ENCODE measurements at regions not wholly inside any gene's neighbourhood (a gene's known extent, or its start where the extent isn't known, plus 50 kb on each side); places are given as distances from the start of the nearest gene placed in this dataset.
A peak's percentile ranks its signal among the peaks of the same experiment; 100 is the strongest.
"Not testable (repeated sequence)": the region's sequence is repeated elsewhere in the genome, so short reads cannot be mapped to it uniquely, and the experiment has no call there.

DNA sequence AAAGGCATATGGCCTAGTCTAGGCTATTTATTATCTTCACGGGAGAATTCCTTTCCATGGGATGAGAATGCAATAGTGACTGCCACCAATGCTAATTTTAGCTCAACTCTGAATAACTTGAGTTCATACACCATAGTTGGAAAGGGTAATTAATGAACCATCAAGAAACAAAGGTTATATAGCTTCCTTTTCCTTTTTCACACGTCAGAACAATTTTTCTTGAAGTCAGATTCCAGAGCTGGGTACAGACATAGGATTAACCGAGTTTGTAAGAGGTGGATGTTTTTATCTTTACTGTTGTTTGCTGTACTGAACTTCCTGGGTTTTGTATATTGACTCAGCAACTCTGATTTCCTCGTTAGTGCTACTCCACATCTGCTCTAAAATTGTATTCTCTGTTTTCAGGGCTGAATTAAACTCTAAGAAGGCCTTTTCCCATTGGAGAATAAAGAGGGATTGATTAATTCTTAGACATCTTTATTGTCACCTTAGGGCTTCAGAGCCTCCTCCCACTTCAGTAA is 262.0 kb downstream of the NUF2 start:
- DNase-seq, result no peak

DNA sequence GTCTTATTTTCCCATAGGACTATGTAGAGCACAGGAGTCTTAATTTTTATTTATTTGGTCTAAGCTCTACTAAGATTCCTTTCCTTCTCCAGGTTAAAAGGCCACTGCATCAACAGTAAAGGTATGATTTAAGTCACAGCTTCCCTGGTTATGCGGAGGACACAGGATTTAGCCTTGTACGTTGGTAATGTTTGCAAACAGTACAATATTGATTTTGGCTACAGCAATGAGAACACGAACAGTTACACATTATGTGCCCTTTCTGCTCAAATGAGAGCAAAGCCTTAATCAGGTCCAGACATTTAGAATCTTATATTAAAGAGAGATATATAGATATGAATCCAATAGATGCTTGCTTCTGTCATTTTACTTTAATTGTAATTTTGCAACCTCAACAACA is 264.0 kb downstream of the NUF2 start:
- DNase-seq, result no peak

DNA sequence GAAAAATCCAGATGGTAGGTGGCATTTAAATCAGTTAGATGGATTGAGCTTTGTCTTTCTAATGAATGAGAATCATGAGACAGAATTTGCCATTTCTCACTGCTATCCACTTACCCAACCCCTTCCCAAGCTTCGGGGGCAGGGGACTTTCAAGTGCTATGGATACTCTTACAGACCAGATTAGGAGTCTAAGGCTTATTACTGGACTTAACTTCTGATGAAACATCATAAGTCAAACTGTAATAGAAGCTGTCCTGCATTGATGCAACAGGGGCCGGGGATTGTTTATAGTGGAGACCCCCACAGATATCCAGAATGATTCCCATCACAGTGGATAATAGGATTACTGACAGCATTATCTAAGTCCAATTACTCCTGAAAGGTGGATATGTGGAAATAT is 267.0 kb downstream of the NUF2 start:
- DNase-seq, result no peak

GRCh38 chr1:163589735-163590134 is 268.0 kb downstream of the NUF2 start:
- DNase-seq, result no peak

- DNase-seq, result not testable (repeated sequence)
Measured at GRCh38 chr1:163591131-163591530, 269.4 kb downstream of the NUF2 start.

- DNase-seq, result not testable (repeated sequence)
Measured at GRCh38 chr1:163592623-163593022, 270.9 kb downstream of the NUF2 start.

DNA sequence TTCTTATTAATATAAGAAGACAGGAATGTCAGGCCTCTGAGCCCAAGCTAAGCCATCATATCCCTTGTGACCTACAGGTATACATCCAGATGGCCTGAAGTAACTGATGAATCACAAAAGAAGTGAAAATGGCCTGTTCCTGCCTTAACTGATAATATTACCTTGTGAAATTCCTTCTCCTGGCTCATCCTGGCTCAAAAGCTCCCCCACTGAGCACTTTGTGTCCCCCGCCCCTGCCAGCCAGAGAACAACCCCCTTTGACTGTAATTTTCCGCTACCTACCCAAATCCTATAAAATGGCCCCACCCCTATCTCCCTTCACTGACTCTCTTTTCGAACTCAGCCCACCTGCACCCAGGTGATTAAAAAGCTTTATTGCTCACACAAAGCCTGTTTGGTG is 274.4 kb downstream of the NUF2 start:
- not testable (repeated sequence) for DNase-seq

GRCh38 chr1:163596541-163597258 is 274.9 kb downstream of the NUF2 start:
- DNase-seq, result peak; percentile 31

GRCh38 chr1:163604321-163604720 is 282.6 kb downstream of the NUF2 start:
- no peak for DNase-seq

DNA sequence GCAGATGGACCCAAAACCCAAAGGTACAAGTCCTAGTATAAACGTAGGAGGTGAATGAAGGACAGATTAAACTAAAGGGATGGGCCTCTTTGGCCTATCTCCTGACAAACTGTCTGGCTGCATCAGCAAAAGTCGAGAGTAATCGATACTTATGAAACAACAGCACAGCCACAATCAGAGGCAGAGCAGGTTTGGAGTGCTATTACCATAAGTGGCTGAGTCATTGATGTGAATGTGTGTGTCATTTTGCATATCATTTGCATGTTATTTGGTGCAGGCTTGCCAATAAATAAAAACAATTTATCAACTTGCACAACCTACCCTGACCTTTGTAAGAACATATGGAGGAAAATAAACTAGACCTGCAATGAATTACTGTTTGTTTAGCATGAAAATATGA is 283.1 kb downstream of the NUF2 start:
- DNase-seq, result no peak

GRCh38 chr1:163608979-163609378 is 287.2 kb downstream of the NUF2 start:
- DNase-seq, result no peak

GRCh38 chr1:163609858-163610257 is 288.1 kb downstream of the NUF2 start:
- DNase-seq, result no peak

DNA sequence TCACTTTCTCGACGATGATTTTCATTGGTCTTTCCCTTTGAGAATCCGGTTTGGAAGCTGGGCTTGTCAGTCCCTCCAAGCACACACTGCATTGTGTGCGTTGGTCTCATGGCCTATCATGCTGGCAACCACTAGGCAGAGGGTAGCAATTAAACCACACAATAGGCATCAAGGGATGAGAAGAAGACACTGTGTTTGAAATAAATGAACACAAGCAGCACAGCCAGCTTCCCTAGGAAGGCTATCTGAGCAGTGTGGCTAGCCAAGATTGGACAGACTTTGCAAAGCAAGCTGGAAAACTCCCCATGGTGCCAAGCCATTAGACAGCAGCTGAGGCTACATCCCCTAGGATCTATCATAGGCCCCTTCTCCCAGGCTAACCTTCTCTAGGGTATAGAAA is 288.7 kb downstream of the NUF2 start:
- DNase-seq, result no peak

GRCh38 chr1:163614361-163614760 is 292.6 kb downstream of the NUF2 start:
- no peak for DNase-seq

DNA sequence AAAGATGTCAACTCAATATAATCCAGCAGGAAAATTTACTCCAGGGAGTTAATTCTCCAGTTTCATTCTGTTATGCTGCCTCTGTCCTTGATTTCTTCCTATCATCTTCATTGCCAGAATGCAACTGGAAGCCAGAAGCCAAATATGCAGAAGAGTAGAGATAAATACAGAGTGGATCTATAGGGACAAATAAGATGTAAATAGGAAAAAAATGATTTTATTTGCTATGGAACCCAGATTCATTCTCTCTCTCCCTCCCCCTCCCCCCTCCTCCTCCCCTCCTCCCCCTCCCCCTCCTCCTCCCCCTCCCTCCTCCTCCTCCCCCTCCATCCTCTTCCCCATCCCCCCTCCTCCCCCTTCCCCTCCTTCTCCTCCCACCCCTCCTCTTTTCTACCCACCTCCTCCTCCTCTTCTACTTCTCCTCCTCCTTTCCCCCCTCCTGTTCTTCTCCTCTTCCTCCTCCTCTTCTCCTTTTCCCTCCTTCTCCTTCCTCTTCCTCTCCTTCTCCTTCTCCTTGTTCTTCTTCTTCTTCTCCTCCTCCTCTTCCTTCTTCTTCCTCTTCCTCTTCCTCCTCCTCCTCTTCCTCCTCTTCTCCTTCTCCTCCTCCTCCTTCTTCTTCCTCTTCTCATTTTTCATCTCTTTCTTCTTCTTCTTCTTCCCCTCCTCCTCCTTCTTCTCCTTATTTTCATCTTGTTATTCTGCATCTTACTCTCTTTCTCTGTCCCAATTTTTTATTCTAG is 306.4 kb downstream of the NUF2 start:
- DNase-seq, result no peak

DNA sequence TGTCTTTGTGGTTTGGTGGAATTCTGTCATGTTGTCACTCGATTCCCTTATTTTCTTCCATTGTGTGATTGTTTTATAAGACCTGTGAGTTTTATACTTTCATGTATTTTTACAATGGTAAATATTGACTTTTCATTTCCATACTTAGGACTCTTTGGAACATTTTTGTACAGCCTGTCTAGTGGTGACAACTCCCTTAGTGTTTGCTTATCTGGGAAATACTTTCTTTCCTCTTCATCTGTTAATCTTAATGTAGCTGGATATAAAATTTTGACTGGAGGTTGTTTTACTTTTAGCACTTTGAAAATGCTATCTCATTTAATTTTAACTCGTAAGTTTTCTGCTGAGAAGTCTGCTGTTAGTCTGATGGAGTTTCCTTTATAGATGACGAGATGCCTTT is 310.5 kb downstream of the NUF2 start:
- DNase-seq, result no peak

DNA sequence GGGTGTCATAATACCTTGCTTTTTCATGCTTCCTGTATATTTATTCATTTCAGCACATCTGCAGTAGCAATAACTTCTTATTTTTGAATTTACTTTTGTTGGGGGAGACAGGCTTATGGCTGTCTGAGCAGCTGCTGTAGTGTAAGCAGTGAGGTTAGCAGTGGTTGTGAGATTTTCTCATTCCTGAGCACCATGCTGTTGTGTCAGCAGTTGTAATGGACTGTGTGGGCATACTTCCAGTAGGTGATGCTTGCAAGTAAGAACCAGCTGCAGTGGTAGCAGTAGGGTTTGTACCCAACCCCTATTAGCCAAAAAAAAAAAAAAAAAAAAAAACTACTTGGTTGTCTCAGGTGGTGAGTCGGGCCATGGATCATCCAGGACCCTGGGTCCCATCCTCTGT is 311.6 kb downstream of the NUF2 start:
- no peak for DNase-seq

DNA sequence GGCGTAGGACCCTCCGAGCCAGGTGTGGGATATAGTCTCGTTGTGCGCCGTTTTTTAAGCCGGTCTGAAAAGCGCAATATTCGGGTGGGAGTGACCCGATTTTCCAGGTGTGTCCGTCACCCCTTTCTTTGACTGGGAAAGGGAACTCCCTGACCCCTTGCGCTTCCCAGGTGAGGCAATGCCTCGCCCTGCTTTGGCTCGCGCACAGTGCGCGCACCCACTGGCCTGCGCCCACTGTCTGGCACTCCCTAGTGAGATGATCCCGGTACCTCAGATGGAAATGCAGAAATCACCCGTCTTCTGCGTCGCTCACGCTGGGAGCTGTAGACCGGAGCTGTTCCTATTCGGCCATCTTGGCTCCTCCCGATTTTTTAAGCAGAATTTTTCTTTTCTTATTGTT is 323.9 kb downstream of the NUF2 start:
- not testable (repeated sequence) for DNase-seq

- DNase-seq, result peak; percentile 29
Measured at GRCh38 chr1:163650624-163651023, 328.9 kb downstream of the NUF2 start.

DNA sequence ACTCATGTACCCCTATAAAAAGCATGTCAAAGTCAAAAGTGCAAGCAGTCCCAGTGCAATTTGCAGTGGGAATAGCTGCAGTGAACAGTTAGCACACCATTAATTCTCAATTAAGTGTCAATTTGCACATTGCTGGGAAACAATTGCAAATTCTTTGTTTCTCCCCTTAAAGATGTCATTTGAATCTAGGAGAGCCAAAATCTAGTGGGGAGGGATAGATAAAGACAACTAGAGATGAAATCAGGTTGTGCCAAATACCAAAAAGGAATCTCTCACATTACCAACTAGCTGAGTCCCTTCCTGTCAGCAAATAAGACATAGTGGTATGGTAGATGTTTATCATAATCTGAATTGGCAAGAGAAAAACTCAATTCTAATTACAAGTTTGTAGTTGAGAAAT is 330.7 kb downstream of the NUF2 start:
- DNase-seq, result no peak

DNA sequence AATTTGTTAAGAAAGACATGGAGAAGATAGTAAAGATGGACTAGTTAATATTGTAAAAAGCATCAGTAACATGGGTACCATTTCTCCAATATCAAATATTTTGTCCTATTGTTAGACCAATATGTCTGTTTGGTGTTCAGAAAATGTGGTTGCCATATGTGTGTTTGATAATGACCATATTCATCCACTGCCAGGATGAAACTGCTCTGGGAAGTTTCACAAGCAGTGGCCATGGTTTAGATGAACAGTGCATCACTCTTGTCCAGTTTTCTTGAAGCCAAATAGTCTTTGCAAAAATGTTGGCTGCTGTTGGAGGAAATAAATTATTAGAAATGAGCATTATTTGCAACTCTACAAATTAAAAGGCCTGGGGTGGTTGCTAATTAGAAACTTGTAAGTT is 333.8 kb downstream of the NUF2 start:
- no peak for DNase-seq

GRCh38 chr1:163656095-163656759 is 334.5 kb downstream of the NUF2 start:
- peak; percentile 49 for DNase-seq

GRCh38 chr1:163657719-163658118 is 336.0 kb downstream of the NUF2 start:
- no peak for DNase-seq

- DNase-seq, result peak; percentile 25
Measured at GRCh38 chr1:163661391-163661790, 339.6 kb downstream of the NUF2 start.
